Activated naive CD4-positive, alpha-beta T cell treated with anti-CD3 and anti-CD28 coated beads, Interleukin-2, amount 50 U/mL, for 24 hours (primary cell): ENCODE measurements at regions not wholly inside any gene's neighbourhood (a gene's known extent, or its start where the extent isn't known, plus 50 kb on each side); places are given as distances from the start of the nearest gene placed in this dataset.
"Not testable (repeated sequence)": the region's sequence is repeated elsewhere in the genome, so short reads cannot be mapped to it uniquely, and the experiment has no call there.

ENCODE experiments used
- H3K27ac Mint-ChIP-seq: one replicate; pipeline ENCODE4 v1.8.0; 2021; ENCODE audit warnings: mild to moderate bottlenecking, mixed read lengths
- H3K27me3 Mint-ChIP-seq: one replicate; pipeline ENCODE4 v1.8.0; 2021; ENCODE audit warnings: mixed read lengths
- H3K36me3 Mint-ChIP-seq: one replicate; pipeline ENCODE4 v1.8.0; 2021; ENCODE audit warnings: mixed read lengths
- H3K4me1 Mint-ChIP-seq: one replicate; pipeline ENCODE4 v1.8.0; 2021; ENCODE audit warnings: mixed read lengths
- H3K4me3 Mint-ChIP-seq: one replicate; pipeline ENCODE4 v1.8.0; 2021; ENCODE audit warnings: mild to moderate bottlenecking, mixed read lengths
- H3K9me3 Mint-ChIP-seq: one replicate; pipeline ENCODE4 v1.8.0; 2021; ENCODE audit warnings: mixed read lengths

- no peaks in the 10 kb centered on the region for H3K36me3 Mint-ChIP-seq
- H3K27ac Mint-ChIP-seq = no peak overlapping the region
- H3K27me3 Mint-ChIP-seq = no peaks in the 10 kb centered on the region
- peaks cover 15% of the 10 kb centered on the region for H3K9me3 Mint-ChIP-seq
- no peak overlapping the region for H3K4me3 Mint-ChIP-seq
- H3K4me1 Mint-ChIP-seq = no peaks in the 10 kb centered on the region
These were observed 930.7 kb upstream of the HS3ST1 start for GRCh38 chr4:12359420-12359819.

GRCh38 chr4:12333083-12333482 lies 904.4 kb upstream of the HS3ST1 start:
- H3K36me3 Mint-ChIP-seq, H3K9me3 Mint-ChIP-seq, H3K4me3 Mint-ChIP-seq, H3K27me3 Mint-ChIP-seq, H3K27ac Mint-ChIP-seq, H3K4me1 Mint-ChIP-seq: not testable (repeated sequence)

GRCh38 chr4:12324965-12325364 lies 896.3 kb upstream of the HS3ST1 start:
- no peaks in the 10 kb centered on the region for H3K4me1 Mint-ChIP-seq
- no peaks in the 10 kb centered on the region for H3K9me3 Mint-ChIP-seq
- no peaks in the 10 kb centered on the region for H3K27me3 Mint-ChIP-seq
- H3K4me3 Mint-ChIP-seq = no peak overlapping the region
- H3K36me3 Mint-ChIP-seq = no peaks in the 10 kb centered on the region
- no peak overlapping the region for H3K27ac Mint-ChIP-seq

- H3K4me3 Mint-ChIP-seq = no peak overlapping the region
- no peaks in the 10 kb centered on the region for H3K27me3 Mint-ChIP-seq
- no peaks in the 10 kb centered on the region for H3K9me3 Mint-ChIP-seq
- no peak overlapping the region for H3K27ac Mint-ChIP-seq
- no peaks in the 10 kb centered on the region for H3K4me1 Mint-ChIP-seq
- H3K36me3 Mint-ChIP-seq = no peaks in the 10 kb centered on the region
These were observed 891.1 kb upstream of the HS3ST1 start for GRCh38 chr4:12319765-12320164.

- Mint-ChIP-seq H3K9me3 (no peaks in the 10 kb centered on the region), H3K4me1 (no peaks in the 10 kb centered on the region), H3K4me3 (no peak overlapping the region), H3K27ac (no peak overlapping the region), H3K27me3 (no peaks in the 10 kb centered on the region), H3K36me3 (no peaks in the 10 kb centered on the region)
These were observed 876.2 kb upstream of the HS3ST1 start for GRCh38 chr4:12304905-12305304.

- Mint-ChIP-seq H3K27ac (no peak overlapping the region), H3K9me3 (no peaks in the 10 kb centered on the region), H3K27me3 (no peaks in the 10 kb centered on the region), H3K4me3 (no peak overlapping the region), H3K4me1 (no peaks in the 10 kb centered on the region), H3K36me3 (no peaks in the 10 kb centered on the region)
These were observed 867.7 kb upstream of the HS3ST1 start for GRCh38 chr4:12296366-12296765.

GRCh38 chr4:12293906-12294525 lies 865.3 kb upstream of the HS3ST1 start:
- Mint-ChIP-seq H3K4me3 (no peak overlapping the region), H3K36me3 (no peaks in the 10 kb centered on the region), H3K27ac (no peak overlapping the region), H3K9me3 (no peaks in the 10 kb centered on the region), H3K27me3 (no peaks in the 10 kb centered on the region), H3K4me1 (no peaks in the 10 kb centered on the region)

GRCh38 chr4:12286351-12286750 lies 857.7 kb upstream of the HS3ST1 start:
- Mint-ChIP-seq H3K9me3 (no peaks in the 10 kb centered on the region), H3K4me1 (no peaks in the 10 kb centered on the region), H3K27ac (no peak overlapping the region), H3K4me3 (no peak overlapping the region), H3K27me3 (no peaks in the 10 kb centered on the region), H3K36me3 (no peaks in the 10 kb centered on the region)

- Mint-ChIP-seq H3K27me3 (no peaks in the 10 kb centered on the region), H3K9me3 (peaks cover 4% of the 10 kb centered on the region), H3K36me3 (no peaks in the 10 kb centered on the region), H3K4me3 (no peak overlapping the region), H3K27ac (no peak overlapping the region), H3K4me1 (no peaks in the 10 kb centered on the region)
These were observed 841.9 kb upstream of the HS3ST1 start for GRCh38 chr4:12270546-12270945.

- Mint-ChIP-seq H3K9me3 (peaks cover 7% of the 10 kb centered on the region), H3K27me3 (no peaks in the 10 kb centered on the region), H3K27ac (no peak overlapping the region), H3K36me3 (no peaks in the 10 kb centered on the region), H3K4me1 (no peaks in the 10 kb centered on the region), H3K4me3 (no peak overlapping the region)
These were observed 836.9 kb upstream of the HS3ST1 start for GRCh38 chr4:12265554-12265953.

- H3K27ac Mint-ChIP-seq = no peak overlapping the region
- no peaks in the 10 kb centered on the region for H3K36me3 Mint-ChIP-seq
- H3K4me3 Mint-ChIP-seq = no peak overlapping the region
- H3K9me3 Mint-ChIP-seq = peaks cover 12% of the 10 kb centered on the region
- no peaks in the 10 kb centered on the region for H3K4me1 Mint-ChIP-seq
- no peaks in the 10 kb centered on the region for H3K27me3 Mint-ChIP-seq
These were observed 831.8 kb upstream of the HS3ST1 start for GRCh38 chr4:12260453-12260852.

- Mint-ChIP-seq H3K4me1 (no peaks in the 10 kb centered on the region), H3K4me3 (no peak overlapping the region), H3K27me3 (no peaks in the 10 kb centered on the region), H3K9me3 (peaks cover 15% of the 10 kb centered on the region), H3K27ac (no peak overlapping the region), H3K36me3 (no peaks in the 10 kb centered on the region)
These were observed 816.3 kb upstream of the HS3ST1 start for GRCh38 chr4:12244973-12245372.

GRCh38 chr4:12242354-12242753 lies 813.7 kb upstream of the HS3ST1 start:
- Mint-ChIP-seq H3K36me3 (no peaks in the 10 kb centered on the region), H3K4me3 (no peak overlapping the region), H3K27ac (no peak overlapping the region), H3K4me1 (no peaks in the 10 kb centered on the region), H3K9me3 (peaks cover 10% of the 10 kb centered on the region), H3K27me3 (no peaks in the 10 kb centered on the region)

GRCh38 chr4:12239897-12240636 lies 811.4 kb upstream of the HS3ST1 start:
- H3K27ac Mint-ChIP-seq = no peak overlapping the region
- no peak overlapping the region for H3K4me3 Mint-ChIP-seq
- H3K27me3 Mint-ChIP-seq = no peaks in the 10 kb centered on the region
- no peaks in the 10 kb centered on the region for H3K4me1 Mint-ChIP-seq
- peaks cover 3% of the 10 kb centered on the region for H3K9me3 Mint-ChIP-seq
- no peaks in the 10 kb centered on the region for H3K36me3 Mint-ChIP-seq

- Mint-ChIP-seq H3K36me3 (no peaks in the 10 kb centered on the region), H3K4me3 (no peak overlapping the region), H3K9me3 (no peaks in the 10 kb centered on the region), H3K27me3 (no peaks in the 10 kb centered on the region), H3K4me1 (no peaks in the 10 kb centered on the region), H3K27ac (no peak overlapping the region)
These were observed 802.4 kb upstream of the HS3ST1 start for GRCh38 chr4:12231098-12231497.

GRCh38 chr4:12221031-12221430 lies 792.3 kb upstream of the HS3ST1 start:
- H3K4me1 Mint-ChIP-seq = no peaks in the 10 kb centered on the region
- no peaks in the 10 kb centered on the region for H3K27me3 Mint-ChIP-seq
- H3K4me3 Mint-ChIP-seq = no peak overlapping the region
- H3K36me3 Mint-ChIP-seq = no peaks in the 10 kb centered on the region
- H3K9me3 Mint-ChIP-seq = no peaks in the 10 kb centered on the region
- no peak overlapping the region for H3K27ac Mint-ChIP-seq

GRCh38 chr4:12211636-12212035 lies 782.9 kb upstream of the HS3ST1 start:
- Mint-ChIP-seq H3K27me3 (no peaks in the 10 kb centered on the region), H3K4me3 (no peak overlapping the region), H3K4me1 (no peaks in the 10 kb centered on the region), H3K36me3 (no peaks in the 10 kb centered on the region), H3K9me3 (no peaks in the 10 kb centered on the region), H3K27ac (no peak overlapping the region)
